D721Med (cell line): ENCODE measurements at regions not wholly inside any gene's neighbourhood (a gene's known extent, or its start where the extent isn't known, plus 50 kb on each side); places are given as distances from the start of the nearest gene placed in this dataset.

Experiments used
- DNase-seq: peaks from one replicate; pipeline ENCODE4 v3.0.0; 2011; ENCODE audit warnings: low spot score; ENCODE audit not compliant: insufficient read length
- FAIRE-seq: peaks from 2 replicates; lab custom pipeline; 2011; peaks lifted over from hg19 to GRCh38; lab: Jason Lieb, UNC
- TF ChIP-seq, protein P1 (sequence below): IDR thresholded peaks from 2 replicates; pipeline ENCODE4 v1.5.1; 2012; ENCODE audit warnings: mild to moderate bottlenecking, control low read depth; ENCODE audit not compliant: insufficient read depth; ENCODE audit errors: missing control alignments

GRCh38 chr4:120509222-120509621, 413.3 kb downstream of the PRDM5 start:
- no peak for FAIRE-seq
- TF ChIP-seq, protein P1, sequence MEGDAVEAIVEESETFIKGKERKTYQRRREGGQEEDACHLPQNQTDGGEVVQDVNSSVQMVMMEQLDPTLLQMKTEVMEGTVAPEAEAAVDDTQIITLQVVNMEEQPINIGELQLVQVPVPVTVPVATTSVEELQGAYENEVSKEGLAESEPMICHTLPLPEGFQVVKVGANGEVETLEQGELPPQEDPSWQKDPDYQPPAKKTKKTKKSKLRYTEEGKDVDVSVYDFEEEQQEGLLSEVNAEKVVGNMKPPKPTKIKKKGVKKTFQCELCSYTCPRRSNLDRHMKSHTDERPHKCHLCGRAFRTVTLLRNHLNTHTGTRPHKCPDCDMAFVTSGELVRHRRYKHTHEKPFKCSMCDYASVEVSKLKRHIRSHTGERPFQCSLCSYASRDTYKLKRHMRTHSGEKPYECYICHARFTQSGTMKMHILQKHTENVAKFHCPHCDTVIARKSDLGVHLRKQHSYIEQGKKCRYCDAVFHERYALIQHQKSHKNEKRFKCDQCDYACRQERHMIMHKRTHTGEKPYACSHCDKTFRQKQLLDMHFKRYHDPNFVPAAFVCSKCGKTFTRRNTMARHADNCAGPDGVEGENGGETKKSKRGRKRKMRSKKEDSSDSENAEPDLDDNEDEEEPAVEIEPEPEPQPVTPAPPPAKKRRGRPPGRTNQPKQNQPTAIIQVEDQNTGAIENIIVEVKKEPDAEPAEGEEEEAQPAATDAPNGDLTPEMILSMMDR: no peak
- no peak for DNase-seq

- TF ChIP-seq, protein P1: no peak
- DNase-seq (no peak), FAIRE-seq (no peak)
These were observed 414.5 kb downstream of the PRDM5 start for GRCh38 chr4:120508036-120508435.

GRCh38 chr4:120506536-120506935, 416.0 kb downstream of the PRDM5 start:
- TF ChIP-seq, protein P1: no peak
- FAIRE-seq: no peak

DNA sequence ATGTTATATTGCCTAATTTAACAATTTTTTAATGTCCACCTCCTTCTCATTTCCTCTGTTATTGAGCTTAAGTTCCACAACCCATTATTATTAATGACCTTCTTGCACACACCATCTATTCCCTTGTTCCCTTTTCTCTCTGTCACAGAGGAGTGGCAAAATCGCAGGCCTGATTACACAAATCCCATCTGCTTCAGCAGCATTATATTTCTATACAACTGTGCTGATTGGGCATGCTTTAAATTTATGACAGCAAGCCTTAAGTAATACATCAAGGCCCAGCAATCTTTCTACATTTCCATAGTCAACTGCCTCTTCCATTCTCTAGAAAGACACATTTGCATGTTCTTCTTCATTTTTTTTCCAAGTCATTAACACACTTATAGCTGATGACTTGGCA, 423.8 kb downstream of the PRDM5 start:
- no peak for FAIRE-seq

More at GRCh38 chr4:120506536-120506935, 416.0 kb downstream of the PRDM5 start:
- DNase-seq: no peak

GRCh38 chr4:120491481-120491880, 424.8 kb upstream of the MAD2L1 start:
- FAIRE-seq: no peak
- DNase-seq: no peak
- TF ChIP-seq, protein P1: no peak

More for the DNA sequence above, 423.8 kb downstream of the PRDM5 start:
- TF ChIP-seq, protein P1: no peak
- no peak for DNase-seq

GRCh38 chr4:120481756-120482155, 415.1 kb upstream of the MAD2L1 start:
- DNase-seq: no peak
- TF ChIP-seq, protein P1: no peak
- no peak for FAIRE-seq

DNA sequence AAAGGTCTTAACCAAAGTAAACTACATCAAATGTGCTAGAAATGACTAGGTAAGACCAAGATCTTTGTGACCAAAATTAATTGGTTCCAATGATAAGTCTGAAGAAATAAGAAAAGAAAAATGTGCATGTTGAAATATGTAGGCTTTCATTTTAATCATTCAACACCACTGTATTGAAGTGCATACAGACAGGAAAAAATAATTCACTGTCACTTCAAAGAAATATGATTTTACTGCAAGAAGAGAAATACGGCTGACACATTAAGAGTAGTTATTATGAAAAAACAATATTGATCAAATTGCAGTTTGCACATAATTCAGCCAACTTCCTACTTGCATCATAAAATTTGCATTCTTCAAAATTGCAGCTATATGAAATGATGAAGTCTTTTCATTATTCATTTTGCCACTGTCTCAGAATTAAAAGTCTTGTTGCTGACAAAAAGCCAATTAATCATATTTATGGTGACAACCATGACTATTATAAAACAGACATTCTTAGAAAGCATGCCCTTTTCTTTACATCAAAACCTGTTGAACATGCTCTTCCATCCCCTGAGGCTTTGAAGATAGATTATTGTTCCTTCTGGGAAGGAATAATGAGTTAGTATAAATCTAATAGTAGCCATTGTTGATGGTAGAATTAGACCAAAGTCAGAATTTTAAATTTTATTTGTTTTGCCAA, 405.9 kb upstream of the MAD2L1 start:
- TF ChIP-seq, protein P1: no peak
- DNase-seq (no peak), FAIRE-seq (no peak)
